GM18499 (cell line): ENCODE measurements at regions not wholly inside any gene's neighbourhood (a gene's known extent, or its start where the extent isn't known, plus 50 kb on each side); places are given as distances from the start of the nearest gene placed in this dataset.
"Not testable (repeated sequence)": the region's sequence is repeated elsewhere in the genome, so short reads cannot be mapped to it uniquely, and the experiment has no call there.

Source experiments
- ATAC-seq: cut with Tn5 transposase; IDR thresholded peaks from one replicate; pipeline ENCODE4 v1.9.1; 2021; ENCODE audit warnings: moderate number of reproducible peaks; ENCODE audit not compliant: insufficient read depth, unreplicated experiment

DNA sequence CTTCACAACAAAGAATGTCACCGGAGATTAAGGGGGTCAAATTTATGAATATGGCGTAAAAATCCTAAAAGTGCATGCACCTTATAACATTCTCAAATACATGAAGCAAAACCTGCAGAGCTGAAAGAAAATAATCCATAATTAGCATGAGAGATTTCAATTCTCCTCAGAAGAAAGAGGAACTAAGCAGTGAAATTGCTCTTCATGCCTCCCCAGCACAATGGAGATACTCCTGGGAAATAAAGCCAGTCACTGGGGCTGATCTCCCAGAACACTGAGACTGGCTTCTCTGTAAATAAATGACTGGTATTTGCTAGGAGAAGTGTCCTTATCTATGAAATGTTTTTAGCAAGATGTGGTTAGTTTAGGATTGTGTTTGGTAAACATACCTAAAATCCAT lies 68.1 kb downstream of the GOLGA6L6 start:
- not testable (repeated sequence) for ATAC-seq

DNA sequence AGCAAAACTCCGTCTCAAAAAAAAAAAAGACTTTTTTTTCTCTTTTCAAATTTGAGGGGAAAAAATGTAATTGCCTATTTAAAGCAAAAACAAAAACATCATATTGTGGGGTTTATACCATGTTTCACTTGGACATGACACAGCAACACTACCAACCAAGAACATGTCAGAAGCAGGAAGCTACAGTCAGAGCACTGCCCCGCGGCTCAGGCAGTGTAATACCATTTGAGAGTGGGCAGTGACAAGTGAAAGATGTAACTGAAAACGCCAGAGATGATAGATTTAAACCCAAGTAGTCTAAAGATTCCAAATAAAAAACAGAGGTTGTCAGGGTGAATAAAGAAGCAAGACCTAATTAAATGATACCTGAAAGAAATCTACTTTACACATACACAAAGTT lies 68.6 kb downstream of the GOLGA6L6 start:
- peak; percentile 49 for ATAC-seq

DNA sequence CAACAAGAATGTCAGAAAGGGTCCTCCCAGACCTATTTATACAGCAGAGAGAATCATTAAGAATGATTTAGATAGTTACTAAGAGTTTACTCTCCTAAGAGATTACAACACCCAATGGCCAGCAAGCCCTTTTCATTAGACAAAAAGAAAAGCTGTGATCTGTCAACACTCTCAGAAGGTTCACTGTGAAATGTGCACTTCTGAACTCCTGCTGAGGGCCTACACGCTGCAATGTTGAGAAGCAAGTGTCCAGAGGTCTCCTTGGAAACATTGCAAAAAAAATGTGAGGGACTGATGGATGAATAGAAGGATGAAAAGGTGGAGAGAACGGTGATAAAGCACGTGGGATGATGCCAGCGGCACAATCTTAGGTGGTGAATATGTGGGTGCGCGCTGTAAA lies 70.8 kb downstream of the GOLGA6L6 start:
- not testable (repeated sequence) for ATAC-seq

DNA sequence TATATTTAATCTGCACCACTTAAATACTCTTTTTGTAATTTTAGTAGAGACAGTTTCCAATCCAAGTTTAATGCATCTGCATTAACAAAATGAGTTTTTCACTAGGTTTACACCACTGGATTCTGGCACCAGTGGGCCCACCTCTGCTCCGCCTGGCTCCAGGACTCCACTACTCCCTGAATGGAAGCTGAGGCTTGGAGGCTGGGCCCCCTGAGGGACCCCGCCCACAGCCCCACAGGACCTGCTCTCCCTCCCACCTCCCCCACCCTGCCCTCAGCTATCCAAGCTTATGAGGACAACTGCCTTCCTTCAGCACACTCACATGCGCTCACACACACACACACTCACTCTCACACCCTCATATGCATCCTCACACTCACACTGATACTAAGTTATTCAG lies 100.5 kb downstream of the GOLGA6L6 start:
- ATAC-seq = not testable (repeated sequence)

DNA sequence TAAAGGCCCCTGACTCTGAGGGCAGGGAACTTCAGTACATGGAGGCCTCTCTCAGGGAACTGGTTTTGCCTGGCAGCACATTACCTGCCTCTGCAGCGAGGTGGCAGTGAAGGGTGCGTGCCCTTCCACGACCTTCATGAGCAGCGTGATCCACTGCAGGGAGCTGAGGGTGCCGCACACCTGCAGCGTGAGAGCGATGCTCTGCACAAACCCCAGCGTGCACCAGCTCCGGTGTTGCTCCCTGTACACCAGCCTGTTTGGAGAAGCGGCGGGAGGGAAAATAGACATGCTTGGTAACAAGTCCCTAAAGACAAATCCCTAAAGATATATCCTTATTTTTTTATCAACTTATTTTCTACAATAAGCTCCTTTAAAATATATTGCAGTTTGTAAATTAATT lies 101.2 kb downstream of the GOLGA6L6 start:
- not testable (repeated sequence) for ATAC-seq

DNA sequence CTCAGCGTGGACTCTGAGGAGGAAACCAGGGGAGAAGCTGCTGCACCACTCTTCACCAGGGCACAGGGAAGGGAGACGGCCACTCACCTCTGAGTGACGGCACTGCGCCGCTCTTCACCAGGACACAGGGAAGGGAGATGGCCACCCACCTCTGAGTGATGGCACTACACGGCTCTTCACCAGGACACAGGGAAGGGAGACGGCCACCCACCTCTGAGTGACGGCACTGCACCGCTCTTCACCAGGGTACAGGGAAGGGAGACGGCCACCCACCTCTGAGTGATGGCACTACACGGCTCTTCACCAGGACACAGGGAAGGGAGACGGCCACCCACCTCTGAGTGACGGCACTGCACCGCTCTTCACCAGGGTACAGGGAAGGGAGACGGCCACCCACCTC lies 102.5 kb downstream of the GOLGA6L6 start:
- not testable (repeated sequence) for ATAC-seq

DNA sequence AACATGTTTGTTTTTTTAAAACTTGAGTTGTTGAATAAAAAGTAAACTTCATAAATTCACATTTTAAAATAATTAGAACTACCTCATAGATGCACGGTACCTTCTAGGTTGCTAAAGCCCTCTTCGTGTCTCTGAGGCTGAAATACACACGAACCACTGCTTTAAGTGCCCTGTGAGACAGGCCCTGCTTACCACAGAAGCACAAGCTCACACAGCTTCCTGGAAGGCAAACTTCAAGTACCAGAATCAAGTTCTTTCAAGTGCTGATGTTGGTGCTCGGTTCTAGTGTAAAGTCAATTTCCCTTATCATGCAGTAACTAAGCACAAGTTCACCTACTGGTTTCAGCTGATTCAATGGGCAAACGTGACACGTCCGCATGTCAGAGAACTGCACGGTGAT lies 103.3 kb downstream of the GOLGA6L6 start:
- not testable (repeated sequence) for ATAC-seq

DNA sequence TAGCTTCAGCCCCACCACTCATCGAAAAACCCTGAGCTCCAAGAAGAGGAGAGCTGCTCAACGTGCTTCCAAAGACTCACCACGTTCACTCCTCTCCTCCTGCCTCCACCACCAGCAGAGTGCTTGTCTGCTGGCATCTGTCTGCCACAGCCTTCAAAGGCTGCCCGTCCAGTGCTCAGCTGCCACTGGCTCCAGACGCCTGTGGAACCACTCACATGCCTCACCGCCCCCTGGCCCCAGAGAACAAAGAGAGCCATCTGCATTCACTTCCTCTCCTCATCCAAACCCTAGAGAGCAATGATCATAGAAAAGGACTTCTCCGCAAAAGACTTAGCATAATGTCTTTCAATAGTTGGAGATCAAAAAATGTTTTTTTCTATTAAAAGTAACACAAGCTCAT lies 108.1 kb downstream of the GOLGA6L6 start:
- ATAC-seq = not testable (repeated sequence)

DNA sequence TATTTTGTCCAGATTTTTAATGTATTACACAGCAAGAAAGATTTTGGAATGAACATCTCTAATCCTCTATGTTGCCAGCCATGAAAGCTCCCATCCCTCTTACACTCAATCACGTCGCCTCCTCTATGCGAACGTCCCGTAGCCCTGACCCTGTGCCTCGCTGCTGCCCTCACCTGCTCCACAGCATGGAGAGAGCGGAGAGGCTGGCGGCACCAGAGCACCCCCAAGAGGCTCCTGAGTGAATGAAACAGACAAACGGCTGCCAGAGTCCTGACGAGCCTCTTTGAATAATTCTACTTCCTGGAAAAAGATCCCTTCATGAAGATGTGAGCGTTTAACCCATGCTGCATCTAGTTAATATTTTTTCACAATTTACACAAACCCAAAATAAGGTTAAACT lies 111.1 kb downstream of the GOLGA6L6 start:
- ATAC-seq = not testable (repeated sequence)

DNA sequence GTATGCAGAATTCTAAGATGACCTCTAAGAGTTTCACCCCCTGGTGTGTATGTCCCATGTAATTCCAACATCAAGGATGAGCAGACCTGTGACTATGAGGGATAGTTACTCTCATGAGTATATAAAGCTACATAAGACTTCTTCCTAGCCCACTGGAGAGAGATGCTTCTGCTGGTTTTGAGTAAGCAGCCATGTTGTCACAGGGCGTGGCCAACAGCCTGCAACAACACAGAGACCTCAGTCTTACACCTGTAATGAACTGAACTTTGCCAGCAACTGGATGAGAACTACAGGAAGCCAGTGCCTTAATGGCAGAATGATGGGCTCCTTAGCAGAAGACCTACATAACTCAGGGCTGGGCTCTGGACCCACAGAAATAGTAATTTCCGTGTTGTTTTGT lies 120.9 kb downstream of the GOLGA6L6 start:
- ATAC-seq = not testable (repeated sequence)

DNA sequence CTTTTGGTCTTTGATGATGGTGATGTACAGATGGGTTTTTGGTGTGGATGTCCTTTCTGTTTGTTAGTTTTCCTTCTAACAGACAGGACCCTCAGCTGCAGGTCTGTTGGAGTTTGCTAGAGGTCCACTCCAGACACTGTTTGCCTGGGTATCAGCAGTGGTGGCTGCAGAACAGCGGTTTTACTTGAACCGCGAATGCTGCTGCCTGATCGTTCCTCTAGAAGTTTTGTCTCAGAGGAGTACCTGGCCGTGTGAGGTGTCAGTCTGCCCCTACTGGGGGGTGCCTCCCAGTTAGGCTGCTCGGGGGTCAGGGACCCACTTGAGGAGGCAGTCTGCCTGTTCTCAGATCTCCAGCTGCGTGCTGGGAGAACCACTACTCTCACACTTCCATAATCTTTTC lies 125.0 kb downstream of the GOLGA6L6 start:
- not testable (repeated sequence) for ATAC-seq

DNA sequence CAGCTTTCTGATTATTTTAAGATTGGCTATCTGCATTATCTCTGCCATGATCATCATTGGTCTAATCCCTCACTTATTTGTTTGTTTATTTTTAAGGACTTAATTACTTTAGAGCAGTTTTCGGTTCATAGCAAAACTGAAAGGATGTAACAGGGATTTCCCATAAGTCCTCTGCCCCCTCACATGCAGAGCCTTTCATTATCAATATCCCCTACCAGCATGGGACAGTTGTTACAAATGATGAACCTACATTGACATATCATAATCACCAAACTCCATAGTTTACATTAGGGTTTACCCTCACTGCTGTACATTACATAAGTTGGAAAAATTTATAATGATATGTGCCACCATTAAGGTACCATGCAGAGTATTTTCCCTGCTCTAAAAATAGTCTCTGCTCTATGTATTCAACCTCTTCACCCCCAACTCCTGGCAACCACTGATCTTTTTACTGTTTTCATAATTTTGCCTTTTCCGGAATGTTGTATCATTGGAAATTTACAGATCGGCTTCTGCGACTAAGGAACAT lies 131.9 kb downstream of the GOLGA6L6 start:
- ATAC-seq = not testable (repeated sequence)

DNA sequence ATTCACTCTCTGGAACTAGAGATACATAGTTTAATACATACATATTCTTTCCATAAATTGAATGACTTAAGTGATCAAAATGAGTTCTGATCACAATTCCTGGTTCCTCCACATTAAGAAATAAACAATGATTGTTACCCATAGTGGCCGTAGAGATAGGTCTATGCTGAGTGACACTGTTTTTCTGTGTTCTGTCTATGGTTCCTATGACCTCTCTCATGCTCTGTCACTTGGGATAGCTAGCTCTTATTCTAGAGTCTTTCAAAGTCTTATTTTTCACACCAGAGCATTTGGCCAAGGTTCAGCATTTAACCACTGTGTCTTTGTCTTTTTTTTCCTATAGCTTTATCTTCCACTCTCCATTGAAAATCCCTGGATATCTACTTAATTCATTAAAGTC lies 132.4 kb downstream of the GOLGA6L6 start:
- ATAC-seq = no peak

DNA sequence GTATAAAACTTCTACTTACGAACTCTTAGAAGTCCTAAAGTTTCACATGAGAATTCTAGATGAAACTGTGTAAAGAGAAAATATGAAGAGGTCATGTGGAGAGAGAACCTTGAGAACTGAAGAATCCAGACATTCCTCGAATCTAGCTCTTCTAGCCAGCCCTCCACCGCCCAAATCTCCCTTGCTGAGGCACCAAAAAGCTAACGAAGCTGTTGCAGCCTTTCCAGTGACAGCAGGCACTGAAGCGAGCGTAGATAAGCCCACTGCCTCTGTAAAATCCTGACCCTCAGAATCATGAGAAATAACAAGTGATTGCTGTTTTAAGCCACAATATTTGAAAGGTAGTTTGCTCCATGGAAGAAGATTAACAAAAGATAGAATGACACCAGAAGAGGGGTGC lies 134.0 kb downstream of the GOLGA6L6 start:
- no peak for ATAC-seq

DNA sequence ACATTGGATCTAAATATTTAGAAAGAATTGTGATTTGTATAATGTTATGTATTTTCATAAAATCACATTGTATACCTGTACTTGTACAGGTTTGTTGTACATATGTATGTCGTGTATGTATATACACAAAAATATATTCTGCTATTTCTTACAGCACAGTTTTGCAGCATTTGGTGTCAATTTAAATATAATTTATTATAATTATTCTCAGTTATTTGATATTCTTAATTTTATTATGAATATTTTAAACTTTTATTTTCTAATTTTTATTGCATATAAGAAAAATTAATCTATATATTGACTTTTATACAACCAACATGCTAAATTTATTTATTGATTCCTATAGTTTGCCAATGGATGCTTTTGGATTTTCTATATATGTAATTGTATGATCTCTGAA lies 137.0 kb downstream of the GOLGA6L6 start:
- not testable (repeated sequence) for ATAC-seq

DNA sequence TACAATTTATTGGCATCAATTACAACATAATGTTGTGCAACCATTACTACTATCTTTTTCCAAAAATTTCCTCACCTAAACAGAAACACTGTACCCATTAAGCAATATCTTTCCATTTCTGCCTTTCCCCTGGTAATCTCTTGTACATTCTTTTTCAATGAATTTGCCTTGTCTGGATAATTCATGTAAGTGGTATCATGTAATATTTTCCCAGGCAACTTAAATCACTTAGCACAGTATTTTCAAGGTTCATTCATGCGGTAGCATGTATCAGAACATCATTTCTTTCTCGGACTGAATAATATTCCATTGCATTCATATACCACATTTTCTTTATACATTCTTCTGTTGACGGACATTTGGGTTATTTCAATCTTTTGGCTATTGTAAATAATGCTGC lies 139.0 kb downstream of the GOLGA6L6 start:
- not testable (repeated sequence) for ATAC-seq

DNA sequence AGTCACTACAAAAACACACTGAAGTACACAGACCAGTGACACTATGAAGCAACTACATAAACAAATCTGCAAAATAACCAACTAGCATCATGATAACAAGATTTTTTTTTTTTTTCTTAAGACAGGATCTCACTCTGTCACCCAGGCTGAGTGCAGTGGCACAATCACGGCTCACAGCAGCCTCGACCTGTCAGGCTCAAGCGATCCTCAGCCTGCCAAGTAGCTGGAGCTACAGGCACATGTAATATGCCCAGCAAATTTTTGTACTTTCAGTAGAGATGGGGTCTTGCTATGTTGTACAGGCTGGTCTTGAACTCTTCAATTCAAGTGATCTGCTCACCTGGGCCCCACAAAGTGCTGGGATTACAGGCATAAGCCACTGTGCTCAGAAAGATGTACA lies 140.5 kb downstream of the GOLGA6L6 start:
- ATAC-seq = not testable (repeated sequence)

DNA sequence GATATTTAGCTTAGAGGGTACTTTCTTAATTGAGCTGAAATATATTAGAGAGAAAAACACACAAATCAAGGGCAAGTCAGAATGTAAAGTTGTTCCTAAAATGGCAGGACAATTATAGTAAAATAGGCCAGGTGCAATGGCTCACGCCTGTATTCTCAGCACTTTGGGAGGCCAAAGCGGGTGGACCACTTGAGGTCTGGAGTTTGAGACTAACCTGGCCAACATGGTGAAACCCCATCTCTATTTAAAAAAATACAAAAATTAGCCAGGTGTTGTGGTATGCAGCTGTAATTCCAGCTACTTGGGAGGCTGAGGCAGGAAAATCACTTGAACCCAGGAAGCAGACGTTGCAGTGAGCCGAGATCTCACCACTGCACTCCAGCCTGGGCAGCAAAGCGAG lies 142.9 kb downstream of the GOLGA6L6 start:
- not testable (repeated sequence) for ATAC-seq

DNA sequence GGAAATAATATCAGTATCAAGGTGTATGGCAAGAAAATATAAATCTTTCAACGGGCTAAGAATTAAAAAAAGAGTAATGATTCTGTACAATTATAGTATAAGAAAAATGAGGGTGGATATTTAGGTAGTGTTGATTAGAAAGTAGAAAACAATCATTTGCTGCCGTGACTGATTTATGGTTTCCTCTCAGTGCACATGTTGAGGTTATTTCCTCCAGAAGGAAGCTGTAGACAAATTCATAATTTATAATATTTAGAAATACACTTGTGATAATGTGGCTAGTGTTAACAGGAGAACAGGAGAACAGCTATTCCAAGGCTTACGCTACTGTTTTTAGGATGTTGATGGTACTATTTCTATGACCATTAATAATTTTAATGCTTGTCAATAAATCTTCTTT lies 153.4 kb downstream of the GOLGA6L6 start:
- not testable (repeated sequence) for ATAC-seq

DNA sequence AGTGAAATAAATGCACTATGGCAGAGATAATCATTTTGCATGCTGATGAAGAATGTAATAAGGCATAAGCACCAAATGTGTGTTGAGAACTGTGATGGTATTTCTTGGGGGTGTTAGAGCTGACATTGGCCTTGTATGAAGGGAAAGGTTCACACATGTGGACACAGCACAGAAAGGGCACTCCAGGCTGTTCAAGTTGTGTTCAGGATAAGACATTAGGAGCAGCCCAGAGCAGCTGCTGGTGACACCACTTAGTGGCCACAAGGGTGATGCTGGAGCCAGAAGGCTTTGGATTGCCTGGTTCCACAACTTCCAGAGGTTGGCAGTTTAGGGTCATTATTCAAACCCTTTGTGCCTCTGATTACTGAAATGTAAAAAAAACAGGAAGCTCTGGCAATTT lies 155.4 kb downstream of the GOLGA6L6 start:
- no peak for ATAC-seq

DNA sequence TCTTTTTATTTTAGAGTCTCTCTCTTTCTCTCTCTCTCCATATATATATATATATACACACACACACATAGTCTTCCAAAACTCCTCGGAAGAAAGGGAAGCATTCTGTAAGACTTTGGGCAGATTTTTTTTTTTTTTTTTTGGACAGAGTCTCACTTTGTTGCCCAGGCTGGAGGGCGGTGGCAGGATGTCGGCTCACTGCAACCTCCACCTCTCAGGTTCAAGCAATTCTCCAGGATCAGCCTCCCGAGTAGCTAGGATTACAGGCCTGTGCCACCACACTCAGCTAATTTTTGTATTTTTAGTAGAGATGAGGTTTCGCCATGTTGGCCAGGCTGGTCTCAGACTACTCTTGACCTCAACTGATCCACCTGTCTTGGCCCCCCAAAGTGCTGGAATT lies 161.4 kb downstream of the GOLGA6L6 start:
- not testable (repeated sequence) for ATAC-seq

DNA sequence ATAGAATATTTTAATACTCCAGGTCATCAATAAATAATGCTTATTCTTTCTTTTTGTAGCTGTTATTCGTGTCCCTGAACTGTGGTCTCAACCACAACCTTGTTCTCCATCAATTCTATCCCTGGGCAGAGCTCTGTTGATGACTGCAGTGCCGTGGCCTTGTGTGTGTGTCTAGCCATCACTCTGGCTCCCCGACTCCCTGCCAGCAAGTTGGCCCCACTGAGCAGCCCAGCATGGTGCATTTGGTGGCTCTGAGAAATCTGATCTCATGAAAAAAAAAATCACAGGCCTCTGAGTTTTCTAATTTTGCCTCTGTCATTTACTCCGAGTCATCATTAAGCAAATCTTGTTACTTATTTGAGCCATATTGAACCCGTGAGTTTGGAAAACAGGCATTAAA lies 164.7 kb downstream of the GOLGA6L6 start:
- ATAC-seq = no peak

DNA sequence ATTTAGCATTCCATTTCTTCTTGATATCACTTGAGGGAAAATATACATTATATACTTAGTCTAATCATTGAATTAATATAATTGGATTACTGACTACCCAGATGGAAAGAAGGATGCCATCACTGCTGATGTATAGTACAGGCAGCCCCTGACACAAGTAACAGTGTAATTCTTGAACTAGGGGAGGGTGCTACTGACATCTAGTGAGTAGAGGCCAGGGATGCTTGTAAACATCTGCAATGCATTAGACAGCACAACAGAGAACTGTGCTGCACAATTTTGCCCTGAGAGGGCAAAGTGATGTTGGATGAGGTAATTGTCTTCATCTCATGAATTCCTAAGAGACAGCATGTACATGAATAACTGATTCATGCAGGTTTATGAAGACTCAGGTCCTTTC lies 169.2 kb downstream of the GOLGA6L6 start:
- ATAC-seq = not testable (repeated sequence)
